Fibroblast of the aortic adventitia (primary cell): ENCODE measurements at regions not wholly inside any gene's neighbourhood (a gene's known extent, or its start where the extent isn't known, plus 50 kb on each side); places are given as distances from the start of the nearest gene placed in this dataset.

Source experiments
- DNase-seq: peaks from one replicate; pipeline ENCODE4 v3.0.0-alpha.2; 2010; ENCODE audit warnings: low read depth
- H3K4me3 ChIP-seq: 2 replicates; pipeline ENCODE4 v1.5.1; 2011; ENCODE audit warnings: low read depth, mild to moderate bottlenecking, control low read depth, low read length, moderate library complexity
- CTCF ChIP-seq: IDR thresholded peaks from 2 replicates; pipeline ENCODE4 v1.5.1; 2011; ENCODE audit warnings: mild to moderate bottlenecking, low read length, control low read depth, inconsistent platforms; ENCODE audit not compliant: insufficient read depth

DNA sequence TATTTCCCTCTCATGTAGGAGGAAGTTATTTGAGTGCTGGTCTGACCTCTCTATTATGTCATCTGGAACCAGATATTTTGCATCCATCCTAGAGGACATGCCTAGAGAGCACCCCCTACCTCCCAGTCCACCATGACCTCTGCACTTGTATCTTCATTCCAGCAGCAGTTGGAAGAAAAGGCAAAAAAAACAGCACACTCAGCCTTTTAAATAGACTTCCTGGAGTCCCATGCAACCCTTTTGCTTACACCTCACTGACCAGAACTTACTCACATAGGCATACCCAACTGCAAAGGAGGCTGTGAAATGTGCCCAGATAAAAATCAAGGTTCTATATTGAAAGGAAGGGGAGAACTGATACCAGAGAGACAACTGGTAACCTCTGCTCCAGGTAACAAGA lies 92.3 kb upstream of the FHIT start:
- no peak for DNase-seq
- H3K4me3 ChIP-seq: no peak overlapping the region
- TF ChIP-seq CTCF: no peak

GRCh38 chr3:61345020-61345419 lies 93.8 kb upstream of the FHIT start:
- no peak for TF ChIP-seq CTCF
- DNase-seq: no peak
- H3K4me3 ChIP-seq: no peak overlapping the region

DNA sequence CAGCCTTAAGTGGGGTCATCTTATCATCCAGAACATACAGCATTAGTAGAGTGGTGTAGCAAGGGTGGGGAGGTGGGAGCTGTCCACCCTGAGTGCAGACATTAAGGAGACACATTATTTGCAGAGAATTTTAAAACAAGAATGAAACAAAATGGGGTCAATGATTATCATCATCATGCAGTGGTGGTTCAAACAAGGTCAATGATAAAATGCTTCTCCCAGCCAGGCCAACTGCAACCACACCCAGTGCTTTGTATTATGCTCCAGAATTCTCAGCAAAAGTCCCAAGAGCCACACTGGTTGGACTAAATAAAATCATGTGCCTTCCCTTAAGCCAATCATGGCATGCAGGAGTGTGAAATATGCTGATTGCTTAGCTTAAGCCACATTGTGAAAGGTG lies 96.7 kb upstream of the FHIT start:
- no peak for TF ChIP-seq CTCF
- DNase-seq: no peak
- H3K4me3 ChIP-seq: no peak overlapping the region

- TF ChIP-seq CTCF: no peak
- DNase-seq: no peak
- H3K4me3 ChIP-seq: no peak overlapping the region
Observed at GRCh38 chr3:61349717-61350116, 98.5 kb upstream of the FHIT start.

DNA sequence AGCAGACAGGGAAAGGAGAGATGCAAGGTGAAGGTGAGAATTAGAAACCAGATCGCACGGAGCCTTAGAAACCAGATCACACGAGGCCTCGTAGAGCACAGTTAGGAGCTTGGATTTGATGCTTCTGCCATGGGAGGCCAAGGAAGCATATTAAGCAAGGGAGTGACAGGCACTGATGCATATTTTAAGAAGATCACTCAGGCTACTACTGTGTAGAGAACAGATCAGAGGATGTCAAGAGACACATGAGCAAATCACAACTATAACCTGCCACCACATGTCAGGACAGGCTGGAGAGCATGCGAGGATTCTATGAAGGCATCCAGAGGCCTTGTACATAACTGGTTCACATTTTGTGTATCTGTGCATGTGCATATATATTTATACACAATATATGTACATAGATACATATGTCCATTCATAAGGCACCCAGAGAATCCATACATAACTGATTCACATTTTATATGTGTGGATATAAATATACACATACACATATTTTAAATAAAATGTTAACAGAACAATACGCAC lies 99.6 kb upstream of the FHIT start:
- no peak for DNase-seq

GRCh38 chr3:61352306-61352705 lies 101.1 kb upstream of the FHIT start:
- no peak overlapping the region for H3K4me3 ChIP-seq
- TF ChIP-seq CTCF: no peak
- DNase-seq: no peak

More for the DNA sequence above, 99.6 kb upstream of the FHIT start:
- H3K4me3 ChIP-seq: no peak overlapping the region
- no peak for TF ChIP-seq CTCF

GRCh38 chr3:61353382-61353781 lies 102.1 kb upstream of the FHIT start:
- TF ChIP-seq CTCF: no peak
- DNase-seq: no peak
- no peak overlapping the region for H3K4me3 ChIP-seq
